Epithelial cell of esophagus (primary cell): ENCODE measurements at regions not wholly inside any gene's neighbourhood (a gene's known extent, or its start where the extent isn't known, plus 50 kb on each side); places are given as distances from the start of the nearest gene placed in this dataset.

ENCODE experiments used
- DNase-seq: peaks from one replicate; pipeline ENCODE4 v3.0.0; 2010; ENCODE audit warnings: low read depth
- H3K4me3 ChIP-seq: 2 replicates; pipeline ENCODE4 v1.5.1; 2011; ENCODE audit warnings: mild to moderate bottlenecking, low read length, control low read depth
- TF ChIP-seq, protein P1 (sequence below): IDR thresholded peaks from 2 replicates; pipeline ENCODE4 v1.5.1; 2011; ENCODE audit warnings: low read depth, mild to moderate bottlenecking, low read length, control low read depth, inconsistent platforms; ENCODE audit not compliant: insufficient read depth; ENCODE audit errors: missing control alignments

GRCh38 chr10:70965566-70965965, 77.2 kb upstream of the PCBD1 start:
- no peak for DNase-seq
- TF ChIP-seq, protein P1, sequence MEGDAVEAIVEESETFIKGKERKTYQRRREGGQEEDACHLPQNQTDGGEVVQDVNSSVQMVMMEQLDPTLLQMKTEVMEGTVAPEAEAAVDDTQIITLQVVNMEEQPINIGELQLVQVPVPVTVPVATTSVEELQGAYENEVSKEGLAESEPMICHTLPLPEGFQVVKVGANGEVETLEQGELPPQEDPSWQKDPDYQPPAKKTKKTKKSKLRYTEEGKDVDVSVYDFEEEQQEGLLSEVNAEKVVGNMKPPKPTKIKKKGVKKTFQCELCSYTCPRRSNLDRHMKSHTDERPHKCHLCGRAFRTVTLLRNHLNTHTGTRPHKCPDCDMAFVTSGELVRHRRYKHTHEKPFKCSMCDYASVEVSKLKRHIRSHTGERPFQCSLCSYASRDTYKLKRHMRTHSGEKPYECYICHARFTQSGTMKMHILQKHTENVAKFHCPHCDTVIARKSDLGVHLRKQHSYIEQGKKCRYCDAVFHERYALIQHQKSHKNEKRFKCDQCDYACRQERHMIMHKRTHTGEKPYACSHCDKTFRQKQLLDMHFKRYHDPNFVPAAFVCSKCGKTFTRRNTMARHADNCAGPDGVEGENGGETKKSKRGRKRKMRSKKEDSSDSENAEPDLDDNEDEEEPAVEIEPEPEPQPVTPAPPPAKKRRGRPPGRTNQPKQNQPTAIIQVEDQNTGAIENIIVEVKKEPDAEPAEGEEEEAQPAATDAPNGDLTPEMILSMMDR, result no peak
- no peak overlapping the region for H3K4me3 ChIP-seq

DNA sequence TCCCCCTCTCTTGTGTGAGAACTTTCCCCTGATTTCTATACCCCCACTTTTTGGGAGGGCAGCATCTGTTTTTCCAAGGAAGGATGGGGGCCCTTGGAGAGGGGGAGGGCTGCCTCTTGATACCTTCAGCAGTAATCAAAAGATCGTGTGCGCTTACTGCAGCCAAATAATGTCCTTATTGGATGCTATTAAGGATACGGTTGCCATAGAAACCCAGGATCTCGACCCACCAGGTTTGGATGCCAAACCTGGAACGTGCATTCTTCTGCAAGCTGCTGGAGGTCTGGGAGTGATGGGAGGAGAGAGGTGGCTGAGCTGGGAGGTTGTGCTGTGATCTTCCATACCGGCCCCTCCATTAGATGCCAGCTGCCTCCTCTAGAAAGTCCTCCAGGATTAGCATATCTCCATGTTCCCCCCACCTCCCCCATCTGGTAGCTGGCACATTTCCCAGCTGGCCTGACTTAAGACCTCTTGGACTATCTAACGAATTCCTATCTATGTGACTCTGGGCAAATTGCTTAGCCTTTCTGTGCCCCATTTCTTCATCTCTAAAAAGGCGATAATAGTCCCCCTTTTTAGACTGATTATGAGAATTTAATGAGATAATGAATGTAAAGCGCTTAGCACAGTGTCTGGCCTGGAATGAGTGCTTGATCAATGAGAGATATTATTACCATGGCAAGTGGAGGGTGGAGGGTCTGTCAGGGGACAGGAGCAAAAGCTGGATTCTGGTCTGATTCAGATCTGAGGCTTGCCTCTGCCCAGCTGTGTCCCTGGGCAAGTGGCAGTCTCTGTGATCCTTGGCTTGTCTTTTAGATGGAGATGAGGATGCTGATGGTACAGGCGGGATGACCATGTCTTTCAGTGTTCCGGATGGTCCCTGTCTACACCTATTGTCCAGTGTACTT, 78.5 kb upstream of the PCBD1 start:
- TF ChIP-seq, protein P1, result no peak
- H3K4me3 ChIP-seq, result no peak overlapping the region
- DNase-seq, result no peak

DNA sequence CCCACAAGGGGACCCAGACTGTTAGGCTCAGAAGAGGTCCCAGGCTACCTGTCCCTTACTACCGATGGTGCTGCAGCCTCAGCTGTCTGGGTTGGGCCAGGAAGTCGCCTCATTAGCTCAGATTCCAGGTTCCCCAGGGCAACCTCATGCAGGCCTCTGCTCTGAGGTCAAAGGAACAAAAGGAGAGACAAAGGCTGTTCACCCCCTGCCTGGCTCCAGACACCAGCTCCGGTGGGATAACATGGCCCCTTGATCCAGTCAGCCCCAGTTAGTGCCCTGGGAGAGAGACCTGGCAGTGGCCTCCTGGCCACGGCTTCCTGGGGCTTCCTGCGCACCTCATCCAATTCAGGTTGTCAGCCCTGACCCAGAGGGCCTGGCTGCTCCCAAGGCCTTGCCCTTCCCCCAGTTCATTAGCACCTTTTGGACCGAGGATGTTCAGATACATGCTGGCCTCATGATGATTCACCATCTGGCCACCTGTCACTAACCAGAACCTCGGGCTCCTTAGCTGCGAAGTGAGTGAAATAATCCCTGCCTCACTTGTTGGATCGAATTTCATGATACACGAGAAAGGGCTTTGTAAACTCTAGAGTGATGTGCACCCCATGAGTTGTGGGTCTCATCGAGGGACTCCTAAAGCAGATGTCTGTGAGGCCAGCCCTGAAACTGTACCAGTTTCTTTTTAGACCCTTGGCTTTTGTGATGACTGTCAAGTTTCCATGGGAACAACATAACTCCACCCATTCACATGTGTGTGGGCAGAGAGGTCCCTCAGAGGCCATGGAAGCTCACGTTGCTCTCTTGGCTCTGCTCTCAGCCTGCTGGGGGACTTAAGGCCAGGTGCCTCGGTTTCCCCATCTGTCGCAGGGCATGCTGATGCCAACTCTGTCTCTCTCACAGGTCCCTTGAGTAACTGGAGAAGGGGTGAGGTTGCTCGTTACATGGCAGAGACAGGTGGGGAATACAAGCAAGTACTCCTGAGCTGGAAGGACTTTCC, 79.5 kb upstream of the PCBD1 start:
- DNase-seq, result no peak
- no peak overlapping the region for H3K4me3 ChIP-seq
- TF ChIP-seq, protein P1, result no peak

DNA sequence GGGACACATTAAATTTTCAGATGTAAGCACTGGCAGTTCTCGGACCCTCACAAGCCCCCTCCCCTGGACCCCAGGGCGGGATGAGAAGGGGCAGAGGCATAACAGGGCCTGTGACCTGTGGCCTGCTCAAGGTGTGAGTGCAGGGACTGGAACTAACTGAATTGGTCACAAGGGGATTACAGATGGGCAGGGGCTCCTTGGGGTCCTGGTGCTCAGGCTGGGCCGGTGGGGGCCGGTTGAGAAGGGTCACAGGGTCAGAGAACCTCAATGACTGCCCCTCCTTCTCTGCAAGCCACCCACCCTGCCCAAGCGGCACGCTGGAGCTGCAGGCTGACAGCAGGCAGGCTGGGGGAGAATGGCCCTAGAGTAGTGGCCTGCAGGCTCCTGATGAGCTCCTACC, 80.8 kb upstream of the PCBD1 start:
- TF ChIP-seq, protein P1, result no peak
- no peak overlapping the region for H3K4me3 ChIP-seq
- DNase-seq, result no peak

DNA sequence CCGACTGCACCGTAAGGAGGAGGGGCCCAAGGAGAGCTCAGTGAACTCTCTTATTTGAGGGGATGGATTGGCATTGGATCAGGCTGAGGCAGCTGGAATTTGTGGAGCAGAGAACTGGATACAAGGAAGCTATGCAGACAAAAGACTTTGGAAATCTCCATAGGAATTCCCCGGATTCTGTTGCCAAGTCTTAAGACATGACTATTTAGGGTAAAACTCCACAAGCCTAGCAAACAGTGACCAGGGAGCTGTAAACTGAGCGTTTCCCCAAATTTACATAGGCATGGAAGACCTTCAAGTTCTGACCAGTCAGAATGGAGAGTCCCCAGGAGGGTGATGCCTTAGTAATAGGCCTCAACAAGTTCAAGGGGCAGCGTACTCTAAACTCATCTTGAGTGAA, 82.5 kb upstream of the PCBD1 start:
- TF ChIP-seq, protein P1, result no peak
- DNase-seq, result peak; percentile 64
- H3K4me3 ChIP-seq, result no peak overlapping the region

DNA sequence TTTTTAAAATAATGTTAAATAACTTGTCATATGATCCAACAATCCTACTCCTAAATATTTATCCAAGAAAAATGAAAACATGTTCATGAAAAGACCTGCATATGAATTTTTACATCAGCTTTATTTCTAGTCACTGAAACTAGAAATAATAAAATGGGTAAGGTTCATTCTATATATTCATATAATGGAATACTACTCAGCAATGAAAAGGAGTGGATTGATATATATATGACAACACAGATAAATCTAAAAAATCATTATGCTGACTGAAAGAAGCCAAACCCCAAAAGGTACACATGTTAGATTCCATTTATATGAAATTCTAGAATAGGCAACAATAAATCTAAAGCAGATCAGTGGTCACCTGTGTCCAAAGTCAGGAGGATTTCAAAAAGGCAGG, 84.9 kb upstream of the PCBD1 start:
- no peak overlapping the region for H3K4me3 ChIP-seq
- TF ChIP-seq, protein P1, result no peak
- DNase-seq, result no peak
